ENCODE measurements at regions not wholly inside any gene's neighbourhood (a gene's known extent, or its start where the extent isn't known, plus 50 kb on each side); places are given as distances from the start of the nearest gene placed in this dataset.

- Mint-ChIP-seq H3K27ac (no peak overlapping the region), H3K4me1 (peaks cover 4% of the 10 kb centered on the region), H3K9me3 (no peaks in the 10 kb centered on the region), H3K4me3 (no peak overlapping the region), H3K27me3 (ENCODE audit: insufficient read depth, low read depth) (no peaks in the 10 kb centered on the region), H3K36me3 (no peaks in the 10 kb centered on the region)
- no peak overlapping the region for H3K4me2 ChIP-seq
- DNase-seq (ENCODE audit: low spot score): no peak
- H3K79me2 ChIP-seq (ENCODE audit: low read depth): no peaks in the 10 kb centered on the region
- no peak overlapping the region for H3K4me3 ChIP-seq
- H4K20me1 ChIP-seq (ENCODE audit: low read depth): no peaks in the 10 kb centered on the region
- H3K36me3 ChIP-seq: no peaks in the 10 kb centered on the region
- H2AFZ ChIP-seq (replicated peaks): peak overlapping the region; percentile 24
- peaks cover 4% of the 10 kb centered on the region for H3K4me1 ChIP-seq
- H3K9ac ChIP-seq: no peak overlapping the region
- no peaks in the 10 kb centered on the region for H3K9me3 ChIP-seq (ENCODE audit: low read depth)
- H3F3A ChIP-seq (ENCODE audit: low read depth): no peaks in the 10 kb centered on the region
- TF ChIP-seq CTCF (IDR thresholded peaks at IDR 0.05) (no peak), EZH2phosphoT487 (IDR thresholded peaks at IDR 0.05) (no peak), EZH2 (IDR thresholded peaks at IDR 0.05) (no peak)
- no peaks in the 10 kb centered on the region for H3K27me3 ChIP-seq
- no peak overlapping the region for H3K27ac ChIP-seq
These were observed 621.7 kb downstream of the ZPLD1 start for GRCh38 chr3:103056542-103056941.

- H3K36me3 Mint-ChIP-seq: no peaks in the 10 kb centered on the region
These were observed 622.2 kb downstream of the ZPLD1 start for GRCh38 chr3:103057003-103057402.

DNA sequence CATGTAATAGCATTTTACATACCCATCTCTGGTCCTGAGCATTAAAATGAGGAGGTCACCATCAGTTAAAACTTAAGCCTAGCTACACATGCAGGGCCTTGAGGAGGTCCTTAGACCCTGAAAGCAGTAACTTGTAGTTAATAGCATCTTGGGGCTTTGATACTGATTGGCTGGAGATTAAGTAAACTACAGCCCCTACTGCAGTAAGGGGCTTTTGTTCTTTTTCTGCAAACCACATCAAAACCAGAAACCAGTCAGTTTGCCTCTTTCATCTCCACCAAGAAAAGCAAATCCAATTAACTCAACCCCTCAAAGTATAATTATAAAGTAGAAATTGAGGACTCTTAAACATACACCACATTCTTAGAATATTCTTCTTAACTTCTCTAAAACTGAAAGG, 622.7 kb downstream of the ZPLD1 start:
- TF ChIP-seq EZH2phosphoT487 (IDR thresholded peaks at IDR 0.05) (no peak), CTCF (IDR thresholded peaks at IDR 0.05) (no peak), EZH2 (IDR thresholded peaks at IDR 0.05) (no peak)
- Mint-ChIP-seq H3K9me3 (no peaks in the 10 kb centered on the region), H3K4me1 (peaks cover 4% of the 10 kb centered on the region), H3K27ac (no peak overlapping the region), H3K4me3 (no peak overlapping the region), H3K27me3 (ENCODE audit: insufficient read depth, low read depth) (no peaks in the 10 kb centered on the region), H3K36me3 (no peaks in the 10 kb centered on the region)
- Histone ChIP-seq H2AFZ (replicated peaks) (peak overlapping the region; percentile 24), H3K9ac (no peak overlapping the region), H3K27ac (no peak overlapping the region), H3K79me2 (ENCODE audit: low read depth) (no peaks in the 10 kb centered on the region), H3K4me1 (peaks cover 4% of the 10 kb centered on the region), H3K36me3 (no peaks in the 10 kb centered on the region), H3K9me3 (ENCODE audit: low read depth) (no peaks in the 10 kb centered on the region), H3K4me3 (no peak overlapping the region), H3K27me3 (no peaks in the 10 kb centered on the region), H3K4me2 (no peak overlapping the region), H3F3A (ENCODE audit: low read depth) (no peaks in the 10 kb centered on the region), H4K20me1 (ENCODE audit: low read depth) (no peaks in the 10 kb centered on the region)
- DNase-seq (ENCODE audit: low spot score): no peak

More at GRCh38 chr3:103057003-103057402, 622.2 kb downstream of the ZPLD1 start:
- Histone ChIP-seq H3K36me3 (no peaks in the 10 kb centered on the region), H3K27me3 (no peaks in the 10 kb centered on the region), H2AFZ (replicated peaks) (peak overlapping the region; percentile 24), H3F3A (ENCODE audit: low read depth) (no peaks in the 10 kb centered on the region), H3K9ac (no peak overlapping the region), H3K4me2 (no peak overlapping the region), H4K20me1 (ENCODE audit: low read depth) (no peaks in the 10 kb centered on the region), H3K9me3 (ENCODE audit: low read depth) (no peaks in the 10 kb centered on the region), H3K79me2 (ENCODE audit: low read depth) (no peaks in the 10 kb centered on the region), H3K4me1 (peaks cover 4% of the 10 kb centered on the region), H3K27ac (no peak overlapping the region), H3K4me3 (no peak overlapping the region)
- Mint-ChIP-seq H3K27me3 (ENCODE audit: insufficient read depth, low read depth) (no peaks in the 10 kb centered on the region), H3K4me3 (no peak overlapping the region), H3K27ac (no peak overlapping the region), H3K9me3 (no peaks in the 10 kb centered on the region), H3K4me1 (peaks cover 4% of the 10 kb centered on the region)
- TF ChIP-seq CTCF (IDR thresholded peaks at IDR 0.05): no peak
- no peak for TF ChIP-seq EZH2 (IDR thresholded peaks at IDR 0.05)
- no peak for TF ChIP-seq EZH2phosphoT487 (IDR thresholded peaks at IDR 0.05)
- no peak for DNase-seq (ENCODE audit: low spot score)

All from neural progenitor cell (in vitro differentiated cells).